HepG2 (cell line): ENCODE measurements at regions not wholly inside any gene's neighbourhood (a gene's known extent, or its start where the extent isn't known, plus 50 kb on each side); places are given as distances from the start of the nearest gene placed in this dataset.

Source experiments
- ATAC-seq: fragments of 200-7000 bp; cut with Tn5 transposase; 3 replicates; pipeline ENCODE4 v1.9.1; 2020; ENCODE audit warnings: mild to moderate bottlenecking, moderate library complexity
- BruUV-seq: library from RNA; stranded (reverse); fragments of 400-500 nt; replicated peaks from 2 replicates; lab custom pipeline; 2021; lab: Mats Ljungman, UMichigan
- CTCF ChIA-PET: fragments of 300-600 bp; formaldehyde crosslinking; extraction: SDS; loops from one replicate; lab custom pipeline; 2021; ENCODE audit warnings: low total read pairs, inconsistent platforms, low intra/inter-chr PET ratio; lab: Yijun Ruan, JAX
- POLR2A ChIA-PET: fragments of 350-600 bp; sonication (Branson Sonifier 250); formaldehyde crosslinking; loops from one replicate; lab custom pipeline; 2020; ENCODE audit warnings: antibody characterized with exemption, inconsistent platforms; lab: Yijun Ruan, JAX
- DNase-seq: peaks from one replicate; pipeline ENCODE4 v3.0.0-alpha.2; 2015; ENCODE audit warnings: low spot score
- FAIRE-seq: peaks from 3 replicates; lab custom pipeline; 2011; peaks lifted over from hg19 to GRCh38; lab: Jason Lieb, UNC
- H2AFZ ChIP-seq: one replicate; pipeline ENCODE4 v1.6.1; 2011; ENCODE audit warnings: low read length, inconsistent platforms
- H3K27ac ChIP-seq: fragments of 300-600 bp; 3 replicates; pipeline ENCODE4 v1.8.0; 2011; ENCODE audit warnings: mixed run types, mild to moderate bottlenecking, mixed read lengths, low read length, inconsistent platforms; ENCODE audit not compliant: insufficient read depth; ENCODE audit errors: extremely low read length
- H3K27me3 ChIP-seq, 2 experiments: fragments of 200-600 bp in 1 of 2; 2 replicates in 1 of 2; 3 replicates in 1 of 2; pipeline versions ENCODE4 v1.6.0 to v1.8.0; 2011; ENCODE audit warnings: low read length in 2 of 2, mild to moderate bottlenecking in 2 of 2, moderate library complexity in 2 of 2, inconsistent platforms in 1 of 2; ENCODE audit not compliant: insufficient read depth in 2 of 2, control insufficient read depth in 1 of 2
- H3K36me3 ChIP-seq, 2 experiments: fragments of 200-600 bp in 1 of 2; replicated peaks in 1 of 2; 2 replicates in 1 of 2; 3 replicates in 1 of 2; pipeline versions ENCODE4 v1.5.1 to v1.8.0; 2011; ENCODE audit warnings: low read length in 2 of 2, inconsistent platforms in 1 of 2; ENCODE audit not compliant: insufficient read depth in 2 of 2, control insufficient read depth in 1 of 2
- H3K4me1 ChIP-seq: 2 replicates; pipeline ENCODE4 v1.5.1; 2012; ENCODE audit warnings: low read length, inconsistent platforms; ENCODE audit not compliant: insufficient read depth
- H3K4me2 ChIP-seq: 2 replicates; pipeline ENCODE4 v1.6.0; 2011; ENCODE audit warnings: low read depth, low read length, inconsistent platforms
- H3K4me3 ChIP-seq, 3 experiments: fragments of 200-600 bp in 1 of 3; sonication (generic), shearing (Covaris generic) in 1 of 3; replicated peaks in 1 of 3; 2 replicates each; pipeline ENCODE4 v1.5.1; 2011 to 2016; ENCODE audit warnings: low read length in 3 of 3, inconsistent platforms in 2 of 3, low read depth in 2 of 3, mild to moderate bottlenecking in 2 of 3, control low read depth in 1 of 3, mixed read lengths in 1 of 3; ENCODE audit not compliant: insufficient read depth in 1 of 3
- H3K79me2 ChIP-seq: one replicate; pipeline ENCODE4 v1.6.1; 2011; ENCODE audit warnings: low read length, inconsistent platforms; ENCODE audit not compliant: insufficient read depth
- H3K9ac ChIP-seq: 2 replicates; pipeline ENCODE4 v1.6.0; 2011; ENCODE audit warnings: mild to moderate bottlenecking, low read depth, low read length, inconsistent platforms; ENCODE audit not compliant: insufficient read depth
- H3K9me3 ChIP-seq: 2 replicates; pipeline ENCODE4 v1.5.1; 2012; ENCODE audit warnings: mild to moderate bottlenecking, low read length
- H4K20me1 ChIP-seq: 2 replicates; pipeline ENCODE4 v1.6.0; 2011; ENCODE audit warnings: inconsistent platforms, mild to moderate bottlenecking, low read length, moderate library complexity; ENCODE audit not compliant: insufficient read depth
- CCDC6 ChIP-seq: sonication (generic); formaldehyde crosslinking; IDR thresholded peaks from 2 replicates; pipeline ENCODE4 v1.8.1; 2022; ENCODE audit warnings: mild to moderate bottlenecking, missing genetic modification reagents, moderate library complexity
- GZF1 ChIP-seq: sonication (generic); formaldehyde crosslinking; IDR thresholded peaks from 2 replicates; pipeline ENCODE4 v1.5.1; 2020; ENCODE audit warnings: mild to moderate bottlenecking, missing genetic modification reagents
- HES4 ChIP-seq: sonication (generic); formaldehyde crosslinking; IDR thresholded peaks from 2 replicates; pipeline ENCODE4 v1.9.0; 2021; ENCODE audit warnings: mild to moderate bottlenecking, missing genetic modification reagents, borderline replicate concordance
- IRF2 ChIP-seq: IDR thresholded peaks from 2 replicates; pipeline ENCODE4 v1.6.1; 2018; ENCODE audit warnings: missing genetic modification reagents, missing compliant biosample characterization
- IRX3 ChIP-seq: sonication (generic); formaldehyde crosslinking; IDR thresholded peaks from 2 replicates; pipeline ENCODE4 v1.8.1; 2023; ENCODE audit warnings: mild to moderate bottlenecking, low read depth, missing genetic modification reagents, borderline replicate concordance
- KDM5A ChIP-seq: fragments of 200-600 bp; sonication (generic); IDR thresholded peaks from 2 replicates; pipeline ENCODE4 v1.7.0; 2018; ENCODE audit warnings: antibody characterized with exemption, mild to moderate bottlenecking, low read length, borderline replicate concordance
- MLLT10 ChIP-seq: sonication (generic); formaldehyde crosslinking; IDR thresholded peaks from 2 replicates; pipeline ENCODE4 v1.4.0; 2020; ENCODE audit warnings: missing genetic modification reagents
- MTA3 ChIP-seq: sonication (generic); formaldehyde crosslinking; IDR thresholded peaks from 2 replicates; pipeline ENCODE4 v1.4.0; 2020; ENCODE audit warnings: missing genetic modification reagents
- NR2F1 ChIP-seq, 2 experiments: fragments of 450-650 bp in 1 of 2; formaldehyde crosslinking in 1 of 2; IDR thresholded peaks; 2 replicates each; pipeline versions ENCODE4 v1.5.0 to v1.6.1; 2016 to 2020; ENCODE audit warnings: mild to moderate bottlenecking in 1 of 2, missing compliant biosample characterization in 1 of 2, missing genetic modification reagents in 1 of 2, moderate library complexity in 1 of 2
- NR2F6 ChIP-seq, 2 experiments: IDR thresholded peaks; 2 replicates each; pipeline ENCODE4 v1.6.1; 2016; ENCODE audit warnings: antibody characterized with exemption in 1 of 2, mild to moderate bottlenecking in 1 of 2
- NRL ChIP-seq: sonication (generic); formaldehyde crosslinking; IDR thresholded peaks from 2 replicates; pipeline ENCODE4 v1.5.0; 2020; ENCODE audit warnings: missing genetic modification reagents, mild to moderate bottlenecking, moderate library complexity, borderline replicate concordance
- TEAD3 ChIP-seq: optimal IDR thresholded peaks from 2 replicates; pipeline ENCODE3; 2016; ENCODE audit warnings: borderline replicate concordance
- ZNF724P ChIP-seq: sonication (generic); formaldehyde crosslinking; IDR thresholded peaks from 2 replicates; pipeline ENCODE4 v1.8.0; 2022; ENCODE audit warnings: missing genetic modification reagents, borderline replicate concordance
- WGBS: methylation state at CpG from one replicate; pipeline ENCODE4 v1.1.6; 2017; ENCODE audit warnings: low lambda C conversion rate; 5-methylcytosine and 5-hydroxymethylcytosine counted together
- in situ Hi-C: cut with HindIII; loops from 2 replicates; pipeline ENCODE4 v1.10.0; 2017; ENCODE audit warnings: low pct_unique_long_range_greater_than_20kb; ENCODE audit not compliant: extremely low pct_ligation_motif_present
- intact Hi-C: fragments of 100-400 bp; cut with micrococcal nuclease; formaldehyde crosslinking; loops from one replicate; pipeline ENCODE4 v1.10.0; 2022; ENCODE audit not compliant: unreplicated experiment
- TF ChIP-seq, protein P1 (sequence below): sonication (generic); formaldehyde crosslinking; IDR thresholded peaks from 2 replicates; pipeline ENCODE4 v1.9.0; 2021; ENCODE audit warnings: missing genetic modification reagents, mild to moderate bottlenecking, borderline replicate concordance
- TF ChIP-seq, protein P2 (sequence below): sonication (generic); formaldehyde crosslinking; IDR thresholded peaks from 2 replicates; pipeline ENCODE4 v1.4.0; 2020; ENCODE audit warnings: mild to moderate bottlenecking, missing genetic modification reagents
- TF ChIP-seq, protein P3 (sequence below): sonication (generic); formaldehyde crosslinking; IDR thresholded peaks from 2 replicates; pipeline ENCODE4 v1.8.1; 2023; ENCODE audit warnings: mild to moderate bottlenecking, moderate library complexity, missing genetic modification reagents
- TF ChIP-seq, protein P4 (sequence below): sonication (generic); formaldehyde crosslinking; IDR thresholded peaks from 2 replicates; pipeline ENCODE4 v1.4.0; 2020; ENCODE audit warnings: missing genetic modification reagents
- TF ChIP-seq, protein P5 (sequence below): sonication (generic); formaldehyde crosslinking; IDR thresholded peaks from 2 replicates; pipeline ENCODE4 v1.8.1; 2023; ENCODE audit warnings: missing genetic modification reagents, mild to moderate bottlenecking, borderline replicate concordance

DNA sequence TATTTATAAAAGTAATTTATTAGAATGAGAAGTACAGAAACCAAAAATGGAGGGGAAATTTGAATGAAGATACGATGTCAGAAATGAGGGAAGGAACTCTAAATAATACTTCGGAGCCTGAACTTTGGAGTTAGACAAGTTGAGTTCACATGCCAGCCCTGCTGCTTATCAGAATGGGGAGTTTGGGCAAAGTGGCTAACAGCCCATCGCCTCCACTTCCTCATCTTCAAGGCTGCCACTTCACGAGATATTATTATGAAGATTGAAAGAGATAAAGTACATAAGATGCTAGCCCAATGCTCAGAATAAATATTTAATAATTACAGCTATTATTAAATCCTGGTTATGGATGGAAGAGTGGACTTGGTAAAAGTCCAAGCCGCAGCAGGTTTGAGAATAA is 56.2 kb upstream of the ABCA1 start:
- in situ Hi-C loops (no loop called here), intact Hi-C loops (no loop called here)
- no TSS peak for BruUV-seq
- no peak for DNase-seq
- ATAC-seq: no peak
- ChIA-PET CTCF (no interaction called here), POLR2A (no interaction called here)
- no peak for TF ChIP-seq NRL (CRISPR knock-in tag)
- no peak for TF ChIP-seq ZNF724P (CRISPR knock-in tag)
- TF ChIP-seq, protein P1, sequence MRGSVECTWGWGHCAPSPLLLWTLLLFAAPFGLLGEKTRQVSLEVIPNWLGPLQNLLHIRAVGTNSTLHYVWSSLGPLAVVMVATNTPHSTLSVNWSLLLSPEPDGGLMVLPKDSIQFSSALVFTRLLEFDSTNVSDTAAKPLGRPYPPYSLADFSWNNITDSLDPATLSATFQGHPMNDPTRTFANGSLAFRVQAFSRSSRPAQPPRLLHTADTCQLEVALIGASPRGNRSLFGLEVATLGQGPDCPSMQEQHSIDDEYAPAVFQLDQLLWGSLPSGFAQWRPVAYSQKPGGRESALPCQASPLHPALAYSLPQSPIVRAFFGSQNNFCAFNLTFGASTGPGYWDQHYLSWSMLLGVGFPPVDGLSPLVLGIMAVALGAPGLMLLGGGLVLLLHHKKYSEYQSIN: no peak
- TF ChIP-seq NR2F1 (CRISPR knock-in tag; IDR thresholded peaks at IDR 0.05): no peak
- no peak for TF ChIP-seq KDM5A
- no peak for TF ChIP-seq MLLT10 (CRISPR knock-in tag)
- no peak for TF ChIP-seq GZF1
- TF ChIP-seq CCDC6 (CRISPR knock-in tag): no peak
- TF ChIP-seq TEAD3: no peak
- no peak for TF ChIP-seq IRF2 (CRISPR knock-in tag)
- TF ChIP-seq, protein P2, sequence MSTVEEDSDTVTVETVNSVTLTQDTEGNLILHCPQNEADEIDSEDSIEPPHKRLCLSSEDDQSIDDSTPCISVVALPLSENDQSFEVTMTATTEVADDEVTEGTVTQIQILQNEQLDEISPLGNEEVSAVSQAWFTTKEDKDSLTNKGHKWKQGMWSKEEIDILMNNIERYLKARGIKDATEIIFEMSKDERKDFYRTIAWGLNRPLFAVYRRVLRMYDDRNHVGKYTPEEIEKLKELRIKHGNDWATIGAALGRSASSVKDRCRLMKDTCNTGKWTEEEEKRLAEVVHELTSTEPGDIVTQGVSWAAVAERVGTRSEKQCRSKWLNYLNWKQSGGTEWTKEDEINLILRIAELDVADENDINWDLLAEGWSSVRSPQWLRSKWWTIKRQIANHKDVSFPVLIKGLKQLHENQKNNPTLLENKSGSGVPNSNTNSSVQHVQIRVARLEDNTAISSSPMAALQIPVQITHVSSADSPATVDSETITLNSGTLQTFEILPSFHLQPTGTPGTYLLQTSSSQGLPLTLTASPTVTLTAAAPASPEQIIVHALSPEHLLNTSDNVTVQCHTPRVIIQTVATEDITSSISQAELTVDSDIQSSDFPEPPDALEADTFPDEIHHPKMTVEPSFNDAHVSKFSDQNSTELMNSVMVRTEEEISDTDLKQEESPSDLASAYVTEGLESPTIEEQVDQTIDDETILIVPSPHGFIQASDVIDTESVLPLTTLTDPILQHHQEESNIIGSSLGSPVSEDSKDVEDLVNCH (CRISPR knock-in tag): no peak
- TF ChIP-seq, protein P3, sequence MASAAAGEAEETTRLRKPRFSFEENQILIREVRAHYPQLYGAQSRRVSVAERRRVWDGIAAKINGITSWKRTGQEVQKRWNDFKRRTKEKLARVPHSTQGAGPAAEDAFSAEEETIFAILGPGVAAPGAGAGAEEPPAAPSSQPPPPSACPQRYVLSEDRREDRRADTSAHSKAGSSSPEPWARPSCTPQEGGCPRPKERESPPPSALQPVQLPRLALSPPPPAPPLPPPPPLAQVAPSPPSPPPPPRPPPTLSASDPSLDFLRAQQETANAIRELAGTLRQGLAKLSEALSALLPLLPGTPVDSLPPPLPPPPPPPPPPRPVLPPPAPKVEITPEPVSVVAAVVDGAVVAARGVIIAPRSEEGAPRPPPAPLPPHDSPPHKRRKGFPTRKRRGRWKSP: no peak
- TF ChIP-seq, protein P4, sequence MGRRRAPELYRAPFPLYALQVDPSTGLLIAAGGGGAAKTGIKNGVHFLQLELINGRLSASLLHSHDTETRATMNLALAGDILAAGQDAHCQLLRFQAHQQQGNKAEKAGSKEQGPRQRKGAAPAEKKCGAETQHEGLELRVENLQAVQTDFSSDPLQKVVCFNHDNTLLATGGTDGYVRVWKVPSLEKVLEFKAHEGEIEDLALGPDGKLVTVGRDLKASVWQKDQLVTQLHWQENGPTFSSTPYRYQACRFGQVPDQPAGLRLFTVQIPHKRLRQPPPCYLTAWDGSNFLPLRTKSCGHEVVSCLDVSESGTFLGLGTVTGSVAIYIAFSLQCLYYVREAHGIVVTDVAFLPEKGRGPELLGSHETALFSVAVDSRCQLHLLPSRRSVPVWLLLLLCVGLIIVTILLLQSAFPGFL (CRISPR knock-in tag): no peak
- no peak for TF ChIP-seq MTA3 (CRISPR knock-in tag)
- TF ChIP-seq IRX3 (CRISPR knock-in tag): no peak
- no peak for TF ChIP-seq HES4 (CRISPR knock-in tag)
- TF ChIP-seq, protein P5, sequence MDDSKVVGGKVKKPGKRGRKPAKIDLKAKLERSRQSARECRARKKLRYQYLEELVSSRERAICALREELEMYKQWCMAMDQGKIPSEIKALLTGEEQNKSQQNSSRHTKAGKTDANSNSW (CRISPR knock-in tag): no peak
- TF ChIP-seq NR2F6 (IDR thresholded peaks at IDR 0.05): no peak
- no peak for TF ChIP-seq NR2F6 (CRISPR knock-in tag; IDR thresholded peaks at IDR 0.05)
- H3K9me3 ChIP-seq: no peaks in the 10 kb centered on the region
- no peak for FAIRE-seq
- H3K36me3 ChIP-seq: no peaks in the 10 kb centered on the region
- H3K79me2 ChIP-seq: no peaks in the 10 kb centered on the region
- no peaks in the 10 kb centered on the region for H4K20me1 ChIP-seq
- no peak overlapping the region for H3K9ac ChIP-seq
- H2AFZ ChIP-seq: no peak overlapping the region
- H3K4me2 ChIP-seq: no peak overlapping the region
- H3K27ac ChIP-seq: no peak overlapping the region
- H3K4me3 ChIP-seq: no peak overlapping the region
- H3K4me1 ChIP-seq: no peaks in the 10 kb centered on the region
- peaks cover 0 to 6% of the 10 kb centered on the region in 2 experiments; a peak in 1 of 5 replicates for H3K27me3 ChIP-seq
- WGBS: 26% methylated on average over 5 of the region's 5 CpGs
